ENCODE measurements at regions not wholly inside any gene's neighbourhood (a gene's known extent, or its start where the extent isn't known, plus 50 kb on each side); places are given as distances from the start of the nearest gene placed in this dataset.

GRCh38 chr7:106775552-106775936 lies 89.5 kb upstream of the PIK3CG start:
- no peak for TF ChIP-seq CTCF (IDR thresholded peaks at IDR 0.05; ENCODE audit: insufficient read depth, low read depth, low read length)
- peak overlapping the region; percentile 17 for H3K4me3 ChIP-seq (ENCODE audit: low read depth, low read length)
- peak; percentile 77 for DNase-seq (ENCODE audit: low read depth)

DNA sequence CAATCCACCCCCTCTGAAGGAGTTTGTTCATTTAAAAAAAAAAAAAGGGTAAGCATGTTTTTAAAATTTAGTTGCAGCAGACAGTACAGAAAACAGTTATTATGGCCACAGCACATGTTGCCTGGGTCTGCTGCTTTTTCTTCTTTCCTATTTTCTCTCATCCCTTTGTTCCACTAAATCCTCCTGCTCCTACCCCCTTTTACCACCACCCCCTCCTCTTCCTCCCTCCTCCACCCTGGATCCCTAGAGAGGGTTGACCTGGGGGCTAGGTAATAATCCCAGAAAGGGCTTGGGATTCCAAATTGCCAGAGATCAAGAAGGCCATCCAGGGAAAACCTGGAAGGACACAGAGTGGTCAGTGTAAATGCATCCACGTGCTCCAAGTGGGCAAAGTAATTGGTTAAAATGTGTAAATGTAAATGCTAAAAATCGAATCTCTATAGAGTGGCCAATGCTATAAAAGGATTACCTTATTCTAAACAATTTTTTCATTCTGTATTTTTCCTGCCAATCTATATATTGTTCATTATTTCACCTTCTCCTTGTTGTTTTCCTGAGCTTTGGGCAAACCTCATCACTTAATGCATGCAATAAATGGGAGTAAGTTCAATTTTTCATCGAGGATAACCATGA lies 89.0 kb upstream of the PIK3CG start:
- H3K4me3 ChIP-seq (ENCODE audit: low read depth, low read length) = peak overlapping the region; percentile 17
- no peak for TF ChIP-seq CTCF (IDR thresholded peaks at IDR 0.05; ENCODE audit: insufficient read depth, low read depth, low read length)
- no peak for DNase-seq (ENCODE audit: low read depth)

GRCh38 chr7:106776618-106777347 lies 88.3 kb upstream of the PIK3CG start:
- H3K4me3 ChIP-seq (ENCODE audit: low read depth, low read length) = no peak overlapping the region
- TF ChIP-seq CTCF (IDR thresholded peaks at IDR 0.05; ENCODE audit: insufficient read depth, low read depth, low read length) = no peak
- no peak for DNase-seq (ENCODE audit: low read depth)

DNA sequence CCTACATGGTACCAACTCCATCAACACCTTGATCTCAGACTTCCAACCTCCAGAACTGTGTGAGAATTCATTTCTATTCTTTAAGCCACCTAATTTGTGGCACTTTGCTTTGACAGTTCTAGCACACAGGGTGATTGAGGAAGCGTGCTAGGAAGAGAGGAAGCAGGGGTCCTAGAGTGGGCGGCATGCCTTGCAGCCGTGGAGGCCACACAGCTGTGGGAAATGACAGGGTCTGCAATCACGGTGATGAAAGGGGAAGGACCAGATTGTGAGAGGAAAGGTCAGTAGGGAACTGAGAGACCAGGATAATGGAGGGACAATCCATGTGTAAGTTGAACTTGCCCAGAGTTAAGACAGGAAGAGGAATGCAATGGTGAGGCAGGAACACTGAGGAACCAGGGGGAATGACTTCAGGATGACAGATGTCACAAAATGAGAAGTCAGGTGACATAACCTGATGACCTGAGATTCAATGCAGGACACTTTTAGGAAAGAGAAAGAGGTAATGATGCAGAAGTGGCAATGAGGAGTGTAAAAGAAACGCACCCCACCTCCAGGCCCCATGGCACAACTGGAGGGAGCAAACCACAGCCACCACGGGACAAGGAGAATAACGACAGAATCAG lies 87.3 kb upstream of the PIK3CG start:
- no peak overlapping the region for H3K4me3 ChIP-seq (ENCODE audit: low read depth, low read length)
- TF ChIP-seq CTCF (IDR thresholded peaks at IDR 0.05; ENCODE audit: insufficient read depth, low read depth, low read length) = no peak
- DNase-seq (ENCODE audit: low read depth) = no peak

GRCh38 chr7:106778656-106779250 lies 86.3 kb upstream of the PIK3CG start:
- no peak for DNase-seq (ENCODE audit: low read depth)
- H3K4me3 ChIP-seq (ENCODE audit: low read depth, low read length) = no peak overlapping the region
- no peak for TF ChIP-seq CTCF (IDR thresholded peaks at IDR 0.05; ENCODE audit: insufficient read depth, low read depth, low read length)

GRCh38 chr7:106779877-106780276 lies 85.2 kb upstream of the PIK3CG start:
- DNase-seq (ENCODE audit: low read depth) = no peak
- no peak overlapping the region for H3K4me3 ChIP-seq (ENCODE audit: low read depth, low read length)
- TF ChIP-seq CTCF (IDR thresholded peaks at IDR 0.05; ENCODE audit: insufficient read depth, low read depth, low read length) = no peak

Measured in fibroblast of villous mesenchyme (primary cell).